HEK293T (cell line): ENCODE measurements at regions not wholly inside any gene's neighbourhood (a gene's known extent, or its start where the extent isn't known, plus 50 kb on each side); places are given as distances from the start of the nearest gene placed in this dataset.
"Not testable (repeated sequence)": the region's sequence is repeated elsewhere in the genome, so short reads cannot be mapped to it uniquely, and the experiment has no call there.

Experiments
- CTCF ChIA-PET: fragments of 350-600 bp; formaldehyde crosslinking; extraction: SDS; loops from one replicate; lab custom pipeline; 2021; ENCODE audit warnings: antibody characterized with exemption, inconsistent platforms; lab: Yijun Ruan, JAX
- POLR2A ChIA-PET: fragments of 350-600 bp; formaldehyde crosslinking; extraction: SDS; loops from one replicate; lab custom pipeline; 2020; ENCODE audit warnings: antibody characterized with exemption, inconsistent platforms; lab: Yijun Ruan, JAX
- DNase-seq: peaks from one replicate; pipeline ENCODE4 v3.0.0; 2012; ENCODE audit warnings: mixed read lengths; ENCODE audit errors: extremely low spot score
- ARNT ChIP-seq: fragments of 450-650 bp; IDR thresholded peaks from 2 replicates; pipeline ENCODE4 v1.6.1; 2017; ENCODE audit warnings: mild to moderate bottlenecking
- BHLHE40 ChIP-seq: fragments of 450-650 bp; IDR thresholded peaks from 2 replicates; pipeline ENCODE4 v1.6.1; 2016; ENCODE audit warnings: mild to moderate bottlenecking, moderate library complexity, borderline replicate concordance
- CTBP1 ChIP-seq: fragments of 450-650 bp; IDR thresholded peaks from 2 replicates; pipeline ENCODE4 v1.6.1; 2016; ENCODE audit warnings: borderline replicate concordance
- ELF4 ChIP-seq: fragments of 450-650 bp; IDR thresholded peaks from 2 replicates; pipeline ENCODE4 v1.6.1; 2017; ENCODE audit warnings: antibody characterized with exemption
- FOXA1 ChIP-seq: fragments of 450-650 bp; IDR thresholded peaks from 2 replicates; pipeline ENCODE4 v1.6.1; 2016; ENCODE audit warnings: mild to moderate bottlenecking
- FOXK2 ChIP-seq: fragments of 450-650 bp; IDR thresholded peaks from 2 replicates; pipeline ENCODE4 v1.6.1; 2016; ENCODE audit warnings: mild to moderate bottlenecking
- FOXM1 ChIP-seq: fragments of 450-650 bp; IDR thresholded peaks from 2 replicates; pipeline ENCODE4 v1.6.1; 2017; ENCODE audit warnings: mild to moderate bottlenecking, borderline replicate concordance
- HDGF ChIP-seq: fragments of 450-650 bp; IDR thresholded peaks from 2 replicates; pipeline ENCODE4 v1.6.1; 2017; ENCODE audit warnings: antibody characterized with exemption, borderline replicate concordance
- L3MBTL2 ChIP-seq: fragments of 450-650 bp; conservative IDR thresholded peaks from 2 replicates; pipeline ENCODE4 v1.6.1; 2016; ENCODE audit warnings: mild to moderate bottlenecking
- LEF1 ChIP-seq: fragments of 450-650 bp; IDR thresholded peaks from 2 replicates; pipeline ENCODE4 v1.6.1; 2017; ENCODE audit warnings: mild to moderate bottlenecking, borderline replicate concordance
- NFRKB ChIP-seq: fragments of 450-650 bp; IDR thresholded peaks from 2 replicates; pipeline ENCODE4 v1.6.1; 2016; ENCODE audit warnings: mild to moderate bottlenecking, moderate library complexity
- SP1 ChIP-seq: fragments of 450-650 bp; IDR thresholded peaks from 2 replicates; pipeline ENCODE4 v1.6.1; 2017
- SUZ12 ChIP-seq: fragments of 450-650 bp; IDR thresholded peaks from 2 replicates; pipeline ENCODE4 v1.6.1; 2016; ENCODE audit warnings: mild to moderate bottlenecking
- TARDBP ChIP-seq: fragments of 450-650 bp; IDR thresholded peaks from 2 replicates; pipeline ENCODE4 v1.6.1; 2016
- ZNF384 ChIP-seq: fragments of 450-650 bp; IDR thresholded peaks from 2 replicates; pipeline ENCODE4 v1.6.1; 2016
- TF ChIP-seq, protein P1 (sequence below): fragments of 450-650 bp; IDR thresholded peaks from 2 replicates; pipeline ENCODE4 v1.6.1; 2016

DNA sequence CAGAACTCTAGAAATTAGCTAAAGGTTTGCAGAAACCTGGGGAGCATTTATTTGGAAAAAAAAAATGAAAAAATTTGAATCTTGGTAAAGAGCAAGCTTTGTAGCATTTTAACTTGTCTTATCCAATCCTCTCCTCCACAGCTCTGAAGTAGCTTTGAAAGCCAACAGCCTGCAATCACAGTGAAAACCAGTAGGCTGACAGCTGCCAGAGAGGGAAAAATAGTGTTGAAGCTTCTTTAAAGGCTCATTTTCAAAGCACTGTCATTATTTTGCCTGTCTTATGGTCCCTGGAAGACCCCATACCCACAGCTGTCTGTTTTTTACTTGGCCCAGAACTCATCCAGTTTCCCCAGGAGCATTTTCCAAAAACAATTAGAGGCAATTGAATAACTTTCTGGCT lies 230.8 kb upstream of the EDNRA start:
- no peak for DNase-seq
- TF ChIP-seq BHLHE40 (no peak), FOXM1 (no peak), SUZ12 (no peak), ZNF384 (no peak), ARNT (no peak), FOXK2 (no peak), HDGF (no peak), L3MBTL2 (no peak), CTBP1 (no peak), SP1 (no peak), NFRKB (no peak), TARDBP (no peak), FOXA1 (no peak), ELF4 (no peak), LEF1 (no peak)
- TF ChIP-seq, protein P1, sequence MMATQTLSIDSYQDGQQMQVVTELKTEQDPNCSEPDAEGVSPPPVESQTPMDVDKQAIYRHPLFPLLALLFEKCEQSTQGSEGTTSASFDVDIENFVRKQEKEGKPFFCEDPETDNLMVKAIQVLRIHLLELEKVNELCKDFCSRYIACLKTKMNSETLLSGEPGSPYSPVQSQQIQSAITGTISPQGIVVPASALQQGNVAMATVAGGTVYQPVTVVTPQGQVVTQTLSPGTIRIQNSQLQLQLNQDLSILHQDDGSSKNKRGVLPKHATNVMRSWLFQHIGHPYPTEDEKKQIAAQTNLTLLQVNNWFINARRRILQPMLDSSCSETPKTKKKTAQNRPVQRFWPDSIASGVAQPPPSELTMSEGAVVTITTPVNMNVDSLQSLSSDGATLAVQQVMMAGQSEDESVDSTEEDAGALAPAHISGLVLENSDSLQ, result no peak
- ChIA-PET CTCF (no interaction called here), POLR2A (no interaction called here)

DNA sequence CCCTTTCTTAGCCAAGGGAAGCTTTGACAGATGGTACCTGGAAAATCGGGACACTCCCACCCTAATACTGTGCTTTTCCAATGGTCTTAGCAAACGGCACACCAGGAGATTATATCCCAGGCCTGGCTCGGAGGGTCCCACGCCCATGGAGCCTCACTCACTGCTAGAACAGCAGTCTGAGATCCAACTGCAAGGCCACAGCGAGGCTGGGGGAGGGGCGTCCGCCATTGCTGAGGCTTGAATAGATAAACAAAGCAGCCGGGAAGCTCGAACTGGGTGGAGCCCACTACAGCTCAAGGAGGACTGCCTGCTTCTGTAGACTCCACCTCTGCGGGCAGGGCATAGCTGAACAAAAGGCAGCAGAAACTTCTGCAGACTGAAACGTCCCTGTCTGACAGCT lies 225.6 kb upstream of the EDNRA start:
- POLR2A ChIA-PET, DNase-seq, CTCF ChIA-PET: not testable (repeated sequence)

DNA sequence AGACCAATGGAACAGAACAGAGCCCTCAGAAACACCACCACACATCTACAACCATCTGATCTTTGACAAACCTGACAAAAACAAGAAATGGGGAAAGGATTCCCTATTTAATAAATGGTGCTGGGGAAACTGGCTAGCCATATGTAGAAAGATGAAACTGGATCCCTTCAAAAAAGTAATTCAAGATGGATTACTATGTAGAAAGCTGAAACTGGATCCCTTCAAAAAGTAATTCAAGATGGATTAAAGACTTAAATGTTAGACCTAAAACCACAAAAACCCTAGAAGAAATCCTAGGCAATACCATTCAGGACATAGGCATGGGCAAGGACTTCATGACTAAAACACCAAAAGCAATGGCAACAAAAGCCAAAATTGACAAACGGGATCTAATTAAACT lies 221.6 kb upstream of the EDNRA start:
- POLR2A ChIA-PET, CTCF ChIA-PET, DNase-seq: not testable (repeated sequence)

DNA sequence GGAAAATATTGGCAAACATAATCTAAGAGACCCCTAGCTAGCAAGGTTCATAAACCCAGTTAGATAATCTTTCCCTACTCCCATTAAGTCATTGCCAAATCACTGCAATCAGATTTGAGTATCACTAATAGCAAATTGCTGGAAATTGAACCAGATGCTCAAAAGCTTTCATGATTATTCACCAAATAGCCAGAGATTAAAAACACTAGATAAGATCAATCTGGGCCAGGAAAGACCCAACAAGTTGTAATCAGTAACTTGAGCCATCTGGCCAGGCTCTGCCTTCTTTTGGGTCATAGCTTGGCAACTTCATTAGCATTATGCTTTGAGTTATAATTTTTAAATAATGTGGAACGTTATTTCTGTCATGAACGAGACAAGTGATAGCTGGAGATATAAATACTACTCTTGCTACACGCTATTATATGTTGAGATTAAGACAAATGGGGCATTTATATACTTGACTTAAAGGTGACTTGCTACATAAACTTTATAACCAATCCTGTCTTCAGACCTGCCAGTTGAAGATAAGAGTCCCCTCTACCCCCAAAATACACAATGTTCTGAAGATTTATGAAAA lies 196.6 kb upstream of the EDNRA start:
- TF ChIP-seq LEF1, result no peak
- TF ChIP-seq HDGF, result no peak
- ChIA-PET CTCF (interaction anchor here (0.6 kb wide), 1 partner anchor 332 kb away, joined by 4 read pairs; no protein-coding TSS in a partner anchor), POLR2A (no interaction called here)
- no peak for DNase-seq

DNA sequence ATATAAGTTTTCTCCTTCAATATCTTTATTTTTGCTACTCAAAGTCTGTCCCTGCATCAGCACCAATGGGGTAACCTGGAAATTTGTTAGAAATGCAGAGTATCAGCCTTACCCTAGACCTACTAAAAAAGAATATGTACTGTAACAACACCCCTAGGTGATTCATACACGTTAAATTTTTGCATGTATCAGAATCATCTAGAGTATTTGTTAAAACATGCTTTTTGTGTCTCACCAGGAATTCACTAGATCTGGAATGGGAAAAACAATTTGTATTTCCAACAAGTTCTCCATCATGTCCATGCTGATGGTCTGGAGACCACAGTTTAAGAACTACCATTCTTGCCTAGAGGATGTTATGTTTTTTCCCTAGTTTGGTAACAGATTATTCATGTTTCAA lies 196.0 kb upstream of the EDNRA start:
- ChIA-PET CTCF (interaction anchor here (0.6 kb wide), 1 partner anchor 332 kb away, joined by 4 read pairs; no protein-coding TSS in a partner anchor), POLR2A (no interaction called here)
- TF ChIP-seq FOXK2 (no peak), TARDBP (no peak), BHLHE40 (no peak), L3MBTL2 (no peak), FOXM1 (no peak), LEF1 (no peak), ZNF384 (no peak), SP1 (no peak), ARNT (no peak), SUZ12 (no peak), HDGF (no peak), CTBP1 (no peak), ELF4 (no peak), FOXA1 (no peak), NFRKB (no peak)
- TF ChIP-seq, protein P1, result no peak
- no peak for DNase-seq

DNA sequence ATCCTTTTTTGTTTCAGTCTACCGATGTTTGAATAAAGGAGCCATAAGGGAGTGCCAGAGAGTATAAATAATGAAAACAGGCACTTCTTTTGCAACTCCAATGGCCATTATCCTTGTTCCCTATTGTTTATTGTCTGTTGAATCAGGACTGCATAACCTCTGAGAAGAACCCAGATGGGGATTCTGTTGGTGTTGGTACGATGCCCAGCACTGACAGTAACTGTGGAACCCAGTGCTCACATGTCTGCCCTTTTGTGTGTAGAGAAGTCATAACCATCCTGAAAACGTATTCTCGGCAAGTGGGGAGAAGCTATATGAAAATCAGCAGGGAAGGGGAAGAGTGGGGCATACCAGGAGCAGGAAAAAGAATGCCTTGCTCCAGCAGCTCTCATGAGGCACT lies 195.1 kb upstream of the EDNRA start:
- ChIA-PET POLR2A (no interaction called here), CTCF (no interaction called here)
- no peak for DNase-seq
- TF ChIP-seq ZNF384 (no peak), TARDBP (no peak), SUZ12 (no peak), ARNT (no peak), NFRKB (no peak), LEF1 (no peak), FOXA1 (no peak), FOXK2 (no peak), BHLHE40 (no peak), CTBP1 (no peak), HDGF (no peak), ELF4 (no peak)

DNA sequence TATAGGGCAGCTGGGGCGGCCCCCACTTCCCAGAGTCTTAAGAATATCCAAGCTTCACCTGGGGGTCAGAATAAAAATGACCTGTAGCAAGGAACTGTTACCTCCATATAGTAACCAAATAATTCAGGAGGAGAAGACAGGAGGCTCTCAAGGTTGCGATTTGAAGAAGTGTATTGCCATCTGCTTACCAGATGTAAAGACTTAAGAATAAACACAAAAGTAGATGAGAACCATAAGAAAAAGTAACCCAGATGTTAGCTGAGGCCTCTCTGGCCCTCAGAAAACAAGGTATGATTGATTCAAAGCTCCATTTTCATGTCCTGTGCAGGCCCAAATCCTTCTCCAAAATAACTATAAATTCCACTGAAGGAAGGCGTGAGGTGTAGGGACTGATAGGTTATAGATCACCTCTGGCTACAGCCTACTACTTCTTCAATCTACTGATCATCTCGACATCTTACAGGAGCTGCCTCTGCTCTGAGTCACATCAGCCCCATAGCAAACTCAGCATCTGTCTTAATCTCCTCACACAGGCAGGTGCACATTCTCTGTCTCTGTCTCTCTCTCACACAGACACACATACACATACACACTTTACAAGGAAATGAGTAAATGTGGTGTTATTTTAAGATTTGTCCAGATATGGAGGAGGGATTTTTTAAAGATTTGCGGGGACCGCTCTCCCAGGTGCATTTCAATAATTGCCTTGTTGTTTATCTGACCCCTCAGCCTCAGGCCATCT lies 193.9 kb upstream of the EDNRA start:
- CTCF ChIA-PET, result interaction anchor here (0.9 kb wide), 1 partner anchor 31 kb away, joined by 4 read pairs; no protein-coding TSS in a partner anchor
- no peak for DNase-seq
- TF ChIP-seq ARNT (no peak), L3MBTL2 (no peak), HDGF (no peak), FOXA1 (no peak), SP1 (no peak), ELF4 (no peak), SUZ12 (no peak), NFRKB (no peak), CTBP1 (no peak), LEF1 (no peak), FOXM1 (no peak), TARDBP (no peak), FOXK2 (no peak), ZNF384 (no peak), BHLHE40 (no peak)
- TF ChIP-seq, protein P1, result no peak
- POLR2A ChIA-PET, result no interaction called here
